ENCODE measurements at regions not wholly inside any gene's neighbourhood (a gene's known extent, or its start where the extent isn't known, plus 50 kb on each side); places are given as distances from the start of the nearest gene placed in this dataset.
"Not testable (repeated sequence)": the region's sequence is repeated elsewhere in the genome, so short reads cannot be mapped to it uniquely, and the experiment has no call there.

- DNase-seq (ENCODE audit: low read depth): no peak
- TF ChIP-seq CTCF (conservative IDR thresholded peaks at IDR 0.05; ENCODE audit: low read length): no peak
- H3K4me3 ChIP-seq (ENCODE audit: low read length): no peak overlapping the region
These were observed 126.0 kb downstream of the MC4R start for GRCh38 chr18:60246606-60247005.

- TF ChIP-seq CTCF (conservative IDR thresholded peaks at IDR 0.05; ENCODE audit: low read length): no peak
- no peak overlapping the region for H3K4me3 ChIP-seq (ENCODE audit: low read length)
- DNase-seq (ENCODE audit: low read depth): no peak
These were observed 127.5 kb downstream of the MC4R start for GRCh38 chr18:60245096-60245495.

- not testable (repeated sequence) for H3K4me3 ChIP-seq (ENCODE audit: low read length); DNase-seq (ENCODE audit: low read depth)
These were observed 133.4 kb downstream of the MC4R start for GRCh38 chr18:60239024-60239710.

- no peak for TF ChIP-seq CTCF (conservative IDR thresholded peaks at IDR 0.05; ENCODE audit: low read length)
- no peak overlapping the region for H3K4me3 ChIP-seq (ENCODE audit: low read length)
- DNase-seq (ENCODE audit: low read depth): peak; percentile 6
These were observed 137.4 kb downstream of the MC4R start for GRCh38 chr18:60235164-60235563.

GRCh38 chr18:60232541-60232940, 140.0 kb downstream of the MC4R start:
- peak; percentile 33 for DNase-seq (ENCODE audit: low read depth)
- no peak for TF ChIP-seq CTCF (conservative IDR thresholded peaks at IDR 0.05; ENCODE audit: low read length)
- no peak overlapping the region for H3K4me3 ChIP-seq (ENCODE audit: low read length)

GRCh38 chr18:60228609-60229595, 143.7 kb downstream of the MC4R start:
- peak; percentile 11 for DNase-seq (ENCODE audit: low read depth)
- no peak for TF ChIP-seq CTCF (conservative IDR thresholded peaks at IDR 0.05; ENCODE audit: low read length)
- H3K4me3 ChIP-seq (ENCODE audit: low read length): no peak overlapping the region

- no peak overlapping the region for H3K4me3 ChIP-seq (ENCODE audit: low read length)
- TF ChIP-seq CTCF (conservative IDR thresholded peaks at IDR 0.05; ENCODE audit: low read length): no peak
- no peak for DNase-seq (ENCODE audit: low read depth)
These were observed 157.1 kb downstream of the MC4R start for GRCh38 chr18:60215432-60215831.

All from AG10803 (cell line).